ENCODE measurements at regions not wholly inside any gene's neighbourhood (a gene's known extent, or its start where the extent isn't known, plus 50 kb on each side); places are given as distances from the start of the nearest gene placed in this dataset.

DNA sequence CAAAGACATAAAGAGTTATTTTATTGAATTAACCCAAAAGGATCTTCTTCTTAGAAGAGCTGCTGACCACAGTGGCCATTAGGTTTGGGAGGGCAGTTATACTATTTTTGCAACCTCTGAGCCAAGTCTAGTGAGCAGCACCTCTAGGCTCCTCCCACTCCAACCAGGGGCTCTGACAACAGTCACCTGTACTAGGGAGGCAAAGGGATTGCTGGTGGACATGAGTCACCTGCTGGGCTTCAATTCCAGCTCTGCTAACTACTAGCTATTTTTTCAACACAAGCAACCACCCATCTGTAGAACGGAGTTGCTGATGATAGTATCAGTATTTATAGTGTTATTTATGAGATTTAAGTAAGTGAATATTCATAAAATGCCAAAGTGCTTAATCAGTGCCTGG, 166.0 kb downstream of the KLHL28 start:
- DNase-seq (no peak), ATAC-seq (no peak)
- intact Hi-C loops (cut with DNase I) = no loop called here

DNA sequence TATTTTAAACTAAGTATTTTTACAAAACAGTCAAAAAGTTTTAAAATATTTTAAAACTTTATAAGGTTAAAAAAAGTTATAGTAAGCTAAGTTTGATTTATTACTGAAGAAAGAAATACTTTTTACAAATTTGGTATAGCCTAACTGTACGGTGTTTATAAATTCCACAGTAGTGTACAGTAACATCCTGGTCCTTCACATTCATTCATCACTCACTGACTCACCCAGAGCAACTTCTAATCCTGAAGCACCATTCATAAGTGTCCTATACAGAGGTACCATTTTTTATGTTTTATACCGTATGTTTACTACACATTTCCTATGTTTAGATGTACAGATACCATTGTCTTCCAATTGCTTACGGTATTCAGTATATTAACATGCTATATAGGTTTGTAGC, 170.0 kb downstream of the KLHL28 start:
- intact Hi-C loops (cut with DNase I) = no loop called here
- no peak for DNase-seq
- ATAC-seq = no peak

DNA sequence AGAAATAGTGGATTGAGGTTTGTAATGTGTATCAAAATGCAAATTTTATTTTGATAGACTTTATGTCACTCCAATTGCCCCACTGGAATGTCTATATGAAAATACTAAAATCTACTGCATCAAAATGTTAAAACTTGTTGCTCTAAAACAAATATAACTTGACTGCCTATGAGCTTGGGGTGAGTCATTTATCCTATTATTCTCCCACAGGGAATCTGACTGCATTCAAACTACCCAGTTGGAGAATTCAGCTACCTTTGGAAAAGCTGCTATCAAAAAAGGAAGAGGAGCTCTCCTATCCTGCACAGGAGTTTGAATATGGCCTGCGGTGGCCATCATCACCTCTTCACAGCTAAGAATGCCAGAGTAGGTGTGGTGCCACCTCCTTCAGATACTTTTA, 173.1 kb downstream of the KLHL28 start:
- DNase-seq = no peak
- intact Hi-C loops (cut with DNase I) = no loop called here
- no peak for ATAC-seq

DNA sequence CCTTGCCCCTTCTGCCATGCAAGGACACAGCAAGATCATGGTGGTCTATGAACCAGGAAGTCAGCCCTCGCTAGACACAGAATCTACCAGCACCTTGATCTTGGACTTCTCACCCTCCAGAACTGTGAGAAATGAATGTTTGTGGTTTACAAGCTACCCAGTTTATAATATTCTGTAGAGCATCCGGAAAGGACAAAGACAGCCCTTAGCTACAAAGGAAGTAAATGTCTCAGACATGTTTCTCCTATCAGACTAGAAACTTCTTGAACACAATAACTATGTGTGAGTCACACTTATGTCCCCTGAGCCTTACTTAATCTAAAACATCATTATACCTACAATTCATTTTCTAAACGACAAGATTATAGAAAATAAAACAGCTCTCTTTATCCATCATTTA, 176.7 kb downstream of the KLHL28 start:
- ATAC-seq = no peak
- intact Hi-C loops (cut with DNase I) = no loop called here

DNA sequence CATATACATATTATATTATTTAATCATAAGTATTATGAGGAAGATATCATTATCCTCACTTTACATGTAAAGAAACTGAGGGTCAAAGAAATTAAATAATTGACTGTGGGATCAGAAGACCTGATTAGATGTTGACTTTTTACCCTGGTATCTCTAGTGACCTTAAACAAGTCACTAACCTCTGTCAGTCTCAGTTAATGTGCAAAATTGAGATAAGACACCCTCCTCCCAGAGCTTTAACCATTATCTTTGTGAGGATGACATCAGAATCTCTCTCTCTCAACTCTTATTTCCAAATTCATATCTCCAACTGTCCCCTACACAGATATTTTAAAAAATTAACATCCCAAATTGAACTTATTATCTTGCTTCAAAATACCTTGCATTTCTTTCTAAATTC, 177.8 kb downstream of the KLHL28 start:
- DNase-seq (no peak), ATAC-seq (no peak)
- intact Hi-C loops (cut with DNase I) = no loop called here

More for the DNA sequence above, 176.7 kb downstream of the KLHL28 start:
- no peak for DNase-seq

DNA sequence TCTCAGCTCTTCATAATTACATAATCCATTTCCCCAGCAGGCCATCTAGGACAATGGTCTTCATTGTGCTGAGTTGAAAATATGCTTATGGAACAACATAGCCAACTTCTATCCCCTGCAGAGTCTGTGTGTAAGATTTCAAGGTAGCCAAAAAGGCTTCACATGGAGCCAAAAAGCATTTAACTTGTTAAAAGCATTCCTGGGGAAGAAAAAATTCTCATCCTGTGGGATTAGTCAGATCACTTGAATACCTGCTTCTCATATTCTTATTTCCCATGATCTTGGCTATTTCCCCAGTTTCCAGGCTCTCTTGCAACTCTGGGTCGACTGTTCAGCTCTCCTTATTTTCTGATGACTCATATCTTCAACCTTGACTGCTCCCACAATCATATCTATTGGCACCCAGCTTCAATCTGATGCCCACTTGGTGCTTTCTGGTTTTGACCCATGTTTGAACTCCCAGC, 178.9 kb downstream of the KLHL28 start:
- intact Hi-C loops (cut with DNase I) = no loop called here
- ATAC-seq (peak in 1 of 2 donors; percentile 58), DNase-seq (no peak)

DNA sequence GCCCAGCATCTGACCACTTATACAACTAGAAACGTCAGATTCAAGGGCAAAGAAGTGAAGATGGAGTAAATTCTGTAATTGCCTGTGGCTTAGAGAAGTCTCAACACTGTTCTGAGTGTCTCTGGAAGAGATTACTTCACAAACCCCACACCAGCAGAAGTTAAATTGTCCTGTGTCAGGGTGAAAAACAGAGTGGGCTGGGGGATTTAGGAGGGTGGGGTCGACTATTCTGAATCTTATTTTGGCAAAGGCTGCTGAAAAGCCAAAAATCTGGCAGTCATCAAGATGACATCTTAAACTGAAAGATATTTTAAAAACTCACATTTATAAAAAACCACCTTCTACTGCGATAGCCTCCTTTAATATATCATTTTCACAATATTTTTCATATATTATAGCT, 180.8 kb downstream of the KLHL28 start:
- ATAC-seq (no peak), DNase-seq (no peak)
- intact Hi-C loops (cut with DNase I) = no loop called here

DNA sequence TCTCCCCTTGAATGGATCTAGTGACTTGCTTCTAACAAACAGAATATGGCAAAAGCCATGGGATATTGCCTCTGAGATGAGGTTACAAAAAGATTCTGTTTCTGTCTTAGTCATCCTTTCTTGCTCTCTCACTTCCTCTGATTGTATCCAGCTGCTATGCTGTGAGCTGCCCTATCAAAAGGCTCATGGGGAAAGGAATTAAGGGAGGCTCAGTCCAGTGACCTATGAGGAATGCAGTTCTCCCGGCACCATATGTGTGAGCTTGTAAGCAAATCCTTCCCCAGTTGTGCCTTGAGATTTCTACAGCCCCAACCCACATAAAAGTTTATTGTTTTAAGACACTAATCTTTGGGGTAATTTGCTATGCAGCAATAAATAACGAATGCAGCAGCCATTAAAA, 183.1 kb downstream of the KLHL28 start:
- ATAC-seq (peak in 1 of 2 donors; percentile 74), DNase-seq (no peak)
- intact Hi-C loops (cut with DNase I) = no loop called here

DNA sequence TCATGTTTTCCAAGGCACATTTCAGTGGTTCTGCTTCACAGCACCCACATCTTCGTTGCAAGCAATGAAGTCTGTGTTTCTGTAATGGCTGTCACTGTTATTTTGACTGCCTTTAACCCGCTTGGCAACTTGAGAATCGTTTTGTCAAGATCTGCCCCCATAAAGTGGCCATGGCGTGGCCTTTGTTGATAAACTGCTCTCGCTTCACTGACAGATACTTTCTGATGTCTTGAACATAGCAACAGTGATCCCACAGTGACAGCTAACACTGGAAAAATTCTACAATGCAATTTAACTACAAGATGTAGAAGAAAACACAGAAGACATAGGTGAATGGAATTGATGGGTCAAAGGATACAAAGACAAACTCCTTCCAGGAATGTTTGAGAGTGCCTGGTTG, 184.2 kb downstream of the KLHL28 start:
- ATAC-seq = no peak
- no peak for DNase-seq
- intact Hi-C loops (cut with DNase I) = no loop called here

DNA sequence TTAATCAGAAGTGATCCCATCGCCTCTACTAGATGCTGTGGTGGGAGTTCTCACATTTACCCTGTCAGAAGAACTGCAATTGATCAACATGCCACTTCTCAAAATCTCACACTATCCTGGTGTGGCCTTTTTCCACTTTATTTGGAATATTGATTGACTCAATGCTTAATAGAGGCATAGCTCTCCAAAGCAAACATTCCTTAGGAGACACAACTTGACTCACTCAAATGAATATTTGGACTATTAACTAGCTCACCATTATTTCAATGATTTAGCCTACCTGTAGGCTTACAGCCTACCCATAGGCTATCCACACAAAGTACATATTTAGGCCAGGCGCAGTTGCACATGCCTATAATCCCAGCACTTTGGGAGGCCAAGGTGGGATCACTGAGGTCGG, 186.5 kb downstream of the KLHL28 start:
- ATAC-seq = no peak
- intact Hi-C loops (cut with DNase I) = no loop called here

DNA sequence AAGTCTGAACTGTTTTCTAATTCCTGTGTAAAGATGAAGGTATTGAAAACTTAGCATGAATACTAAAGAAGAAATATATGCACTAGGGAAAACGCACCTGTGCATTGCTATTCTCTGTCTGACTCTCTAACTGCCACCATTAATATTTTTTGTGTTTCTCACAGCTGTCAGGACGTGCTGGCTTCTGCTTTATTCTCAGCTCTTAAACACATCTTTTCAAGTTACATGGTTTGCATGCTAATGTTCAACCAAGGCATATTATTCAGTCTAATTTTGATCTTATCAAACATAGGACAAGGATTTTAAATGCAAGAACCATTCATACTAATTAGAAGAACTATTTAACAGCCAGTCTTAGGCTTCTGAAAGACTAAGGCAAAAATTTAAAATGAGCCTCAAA, 187.4 kb downstream of the KLHL28 start:
- ATAC-seq = no peak

More for the DNA sequence above, 186.5 kb downstream of the KLHL28 start:
- no peak for DNase-seq

DNA sequence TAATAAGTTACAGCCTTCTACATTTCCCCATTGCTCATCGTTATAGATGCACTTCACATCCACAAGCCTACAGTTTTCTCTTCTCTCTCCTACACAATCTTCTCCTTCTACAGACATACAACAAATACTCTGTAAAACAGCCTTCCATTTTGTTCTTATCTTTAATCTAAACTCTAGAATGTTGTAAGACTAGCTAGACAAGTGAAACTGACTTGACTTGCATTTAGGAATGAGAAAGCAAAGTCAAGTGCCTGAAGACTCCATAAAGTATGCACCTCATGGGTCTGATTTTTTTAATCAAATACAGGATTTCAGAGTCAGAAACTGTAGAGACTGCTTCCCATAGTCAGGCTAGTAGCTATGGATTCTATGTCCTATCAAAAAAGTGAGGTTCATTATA, 190.3 kb downstream of the KLHL28 start:
- intact Hi-C loops (cut with DNase I) = no loop called here
- DNase-seq (no peak), ATAC-seq (no peak)

More for the DNA sequence above, 187.4 kb downstream of the KLHL28 start:
- DNase-seq = no peak
- intact Hi-C loops (cut with DNase I) = no loop called here

DNA sequence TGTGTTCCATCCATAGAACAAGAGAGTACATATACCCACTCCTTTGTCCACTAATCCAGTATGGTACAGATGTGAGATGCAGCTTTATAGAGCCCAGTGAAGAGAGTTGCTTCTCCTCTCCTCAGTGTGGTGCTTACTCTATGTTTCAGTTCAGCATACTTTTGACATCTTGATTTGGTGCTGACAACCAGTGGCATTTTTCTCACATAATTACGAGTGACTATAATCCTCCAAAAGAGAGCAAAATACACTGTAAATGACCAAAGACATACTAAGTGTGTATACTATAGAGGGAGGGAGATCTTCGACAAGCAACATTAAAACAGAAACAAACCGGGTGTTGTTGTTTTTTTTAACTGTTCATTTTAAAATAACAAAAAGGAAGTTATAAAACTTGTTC, 191.5 kb downstream of the KLHL28 start:
- intact Hi-C loops (cut with DNase I) = no loop called here
- ATAC-seq (no peak), DNase-seq (no peak)

DNA sequence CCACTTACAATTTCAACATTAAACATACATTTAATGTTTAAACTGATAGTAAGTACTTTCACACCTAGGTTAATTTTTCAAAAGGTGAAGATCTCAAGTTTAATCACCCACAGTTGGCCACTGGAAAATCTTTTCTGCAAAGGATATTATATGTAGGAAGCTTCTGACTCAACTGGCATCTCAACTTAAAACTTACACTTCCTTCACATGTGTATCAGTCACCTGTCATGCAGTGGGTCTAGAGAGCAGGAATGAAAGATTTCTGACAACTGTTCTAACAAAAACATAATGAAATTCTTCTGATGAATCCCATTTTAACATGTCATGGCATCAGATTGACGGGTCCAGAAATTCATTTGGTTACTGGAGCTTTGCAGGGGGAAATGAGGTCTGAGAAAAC, 192.8 kb downstream of the KLHL28 start:
- no peak for DNase-seq
- intact Hi-C loops (cut with DNase I) = no loop called here
- ATAC-seq = no peak

DNA sequence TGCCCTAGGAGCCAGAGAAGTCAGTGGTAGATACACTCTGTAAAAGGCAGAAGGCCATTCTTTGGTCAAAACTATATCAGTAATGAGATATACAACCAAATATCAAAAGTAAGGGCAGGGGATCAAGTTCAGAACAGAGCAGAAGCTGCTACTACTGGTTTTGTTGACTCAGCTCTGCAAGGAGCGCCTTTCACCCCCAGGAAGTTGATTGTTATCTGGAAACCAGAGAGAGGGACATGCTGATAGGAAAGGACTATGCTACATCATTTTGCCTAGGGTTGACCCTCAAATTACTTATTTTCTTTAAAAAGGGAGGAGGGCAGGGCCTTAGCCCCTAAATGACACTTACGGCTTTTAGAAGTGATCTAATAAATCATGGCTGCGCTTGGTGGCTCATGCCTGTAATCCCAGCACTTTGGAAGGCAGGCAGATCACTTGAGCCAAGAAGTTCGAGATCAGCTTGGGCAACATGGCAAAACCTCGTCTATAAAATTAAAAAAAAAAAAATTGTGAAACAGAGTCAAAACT, 194.0 kb downstream of the KLHL28 start:
- DNase-seq = no peak
- ATAC-seq = no peak
- intact Hi-C loops (cut with DNase I) = no loop called here

DNA sequence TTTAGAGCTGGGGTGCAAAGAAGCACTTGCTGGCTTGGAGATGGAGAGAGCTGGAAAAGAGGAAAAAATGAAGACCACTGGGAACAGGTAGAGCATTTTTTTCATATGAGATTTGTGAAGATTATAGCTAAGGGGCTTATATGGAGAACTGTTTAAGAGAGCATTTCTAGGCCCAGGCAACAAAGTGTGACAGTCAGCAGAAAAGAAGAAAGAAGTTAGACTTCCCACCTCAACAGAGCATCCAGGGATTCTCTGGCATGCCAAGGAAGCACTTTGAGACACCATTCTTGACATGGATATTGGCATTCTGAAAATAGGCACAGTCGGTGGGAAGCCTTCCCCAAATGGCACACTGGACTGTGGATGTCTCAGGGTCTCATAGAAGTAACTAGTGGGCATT, 195.5 kb downstream of the KLHL28 start:
- intact Hi-C loops (cut with DNase I) = no loop called here
- DNase-seq (no peak), ATAC-seq (no peak)

DNA sequence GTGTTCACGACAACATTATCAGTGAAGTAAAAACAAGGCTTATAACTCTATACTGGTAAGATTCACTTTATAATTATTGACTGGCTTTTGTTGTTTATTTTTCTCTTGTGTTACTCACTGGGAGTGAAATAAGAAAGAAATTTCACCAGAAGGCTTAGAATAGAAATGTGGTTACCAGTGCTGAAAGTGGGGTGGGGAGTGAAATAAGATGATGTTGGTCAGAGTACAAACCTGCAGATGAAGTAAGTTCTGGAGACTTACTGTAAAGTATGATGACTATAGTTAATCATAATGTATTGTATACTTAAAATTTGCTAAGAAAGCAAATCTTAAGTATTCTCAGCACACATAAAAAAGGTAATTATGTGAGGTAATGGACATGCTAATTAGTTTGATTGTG, 198.4 kb downstream of the KLHL28 start:
- DNase-seq = no peak
- intact Hi-C loops (cut with DNase I) = no loop called here
- ATAC-seq = no peak

DNA sequence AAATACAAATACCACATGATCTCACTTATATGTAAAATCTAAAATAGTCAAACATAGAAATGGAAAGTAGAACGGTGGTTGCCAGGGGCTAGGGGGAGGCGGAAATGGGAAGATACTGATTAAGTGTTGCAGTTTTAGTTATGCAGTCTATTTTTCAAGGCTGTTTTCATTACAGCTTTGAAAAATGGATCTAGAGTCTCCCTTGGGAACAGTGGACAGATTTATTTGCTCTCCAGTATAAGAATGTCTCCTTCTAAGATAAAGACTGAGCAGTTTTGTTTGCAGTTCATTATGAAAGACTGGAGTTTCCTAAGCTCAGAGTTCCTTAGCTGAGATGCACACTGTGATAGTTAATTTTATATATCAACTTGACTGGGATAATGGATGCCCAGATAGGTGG, 202.5 kb downstream of the KLHL28 start:
- DNase-seq = no peak
- no peak for ATAC-seq
- intact Hi-C loops (cut with DNase I) = no loop called here

DNA sequence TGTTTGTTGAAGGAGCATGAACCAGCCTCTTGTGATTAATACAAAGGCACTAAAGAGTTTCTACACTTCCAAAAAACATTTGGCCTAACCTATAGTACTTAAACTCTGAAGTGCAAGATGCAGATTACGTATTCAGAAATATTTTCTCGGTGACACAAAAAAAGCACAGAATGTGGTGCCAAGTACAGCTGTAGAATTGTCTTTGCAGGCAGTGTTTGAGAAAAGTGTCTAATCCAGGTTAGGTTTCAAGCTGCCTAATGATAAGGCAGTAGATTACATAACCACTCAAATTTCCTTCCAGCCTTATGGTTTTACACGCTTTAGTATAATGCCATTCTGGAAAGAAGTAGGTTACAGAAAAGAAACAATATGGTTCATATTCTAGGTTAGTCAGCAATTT, 205.2 kb downstream of the KLHL28 start:
- ATAC-seq (no peak), DNase-seq (no peak)
- intact Hi-C loops (cut with DNase I) = no loop called here

DNA sequence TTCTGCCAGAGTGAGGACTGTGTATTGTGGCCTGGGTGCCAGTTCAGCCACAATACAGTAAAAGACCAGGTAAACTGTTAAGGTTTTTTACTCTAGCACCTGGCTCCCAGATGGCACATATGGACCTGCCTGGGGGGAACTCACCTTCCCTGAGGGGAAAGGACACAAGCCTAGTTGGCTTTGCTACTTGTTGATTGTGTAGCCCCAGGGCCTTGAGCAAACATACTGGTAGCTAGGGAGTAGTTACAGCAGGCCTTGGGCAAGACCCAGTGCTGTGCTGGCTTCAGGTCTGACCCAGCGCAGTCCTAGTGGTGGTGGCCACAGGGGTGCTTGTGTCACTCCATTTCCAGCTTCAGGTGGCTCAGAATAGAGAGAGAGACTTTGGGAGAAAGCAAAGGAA, 216.4 kb downstream of the KLHL28 start:
- intact Hi-C loops (cut with DNase I) = no loop called here
- ATAC-seq (no peak), DNase-seq (no peak)

DNA sequence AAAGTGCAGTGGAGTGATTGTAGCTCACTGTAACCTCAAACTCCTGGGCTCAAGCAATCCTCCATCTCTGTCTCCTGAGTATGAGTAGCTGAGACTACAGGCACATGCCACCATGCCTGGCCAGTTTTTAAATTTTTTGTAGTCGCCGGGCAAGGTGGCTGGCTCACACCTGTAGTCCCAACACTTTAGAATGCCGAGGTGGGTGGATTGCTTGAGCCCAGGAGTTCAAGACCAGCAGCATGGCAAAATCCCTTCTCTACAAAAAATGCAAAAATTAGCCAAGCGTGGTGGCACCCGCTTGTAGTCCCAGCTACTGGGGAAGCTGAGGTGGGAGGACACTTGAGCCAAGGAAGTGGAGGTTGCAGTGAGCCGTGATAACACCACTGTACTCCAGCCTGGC, 219.5 kb downstream of the KLHL28 start:
- no peak for ATAC-seq
- intact Hi-C loops (cut with DNase I) = no loop called here
- no peak for DNase-seq

DNA sequence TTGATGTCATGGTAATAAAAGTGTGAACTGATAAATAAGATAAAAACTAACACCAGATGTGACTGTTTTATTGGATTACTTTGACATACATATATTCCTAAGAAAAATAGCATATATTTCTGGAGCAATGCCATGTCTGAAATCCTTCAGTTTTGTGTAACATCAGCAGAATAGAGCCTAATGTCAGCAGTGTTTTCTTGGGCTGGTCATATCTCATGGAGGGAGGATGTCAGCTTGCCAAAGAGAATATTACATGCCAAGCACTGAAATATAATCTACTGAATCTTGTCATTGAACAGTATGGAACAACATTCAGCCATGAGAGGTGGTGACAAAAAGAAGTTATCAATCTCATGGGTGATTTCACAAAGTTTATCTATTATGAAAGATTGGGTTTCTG, 220.3 kb downstream of the KLHL28 start:
- no peak for DNase-seq
- ATAC-seq = no peak
- intact Hi-C loops (cut with DNase I) = no loop called here
